Neural progenitor cell (in vitro differentiated cells): ENCODE measurements at regions not wholly inside any gene's neighbourhood (a gene's known extent, or its start where the extent isn't known, plus 50 kb on each side); places are given as distances from the start of the nearest gene placed in this dataset.

ENCODE experiments used
- DNase-seq: peaks from one replicate; pipeline ENCODE4 v3.0.0-alpha.2; 2016; ENCODE audit warnings: low spot score
- H2AFZ ChIP-seq: fragments of 200-600 bp; sonication (generic); replicated peaks from 2 replicates; pipeline ENCODE4 v1.6.1; 2016; ENCODE audit warnings: antibody characterized with exemption
- H3F3A ChIP-seq: fragments of 200-600 bp; sonication (generic); 2 replicates; pipeline ENCODE4 v1.6.1; 2016; ENCODE audit warnings: antibody characterized with exemption, low read depth
- H3K27ac ChIP-seq: fragments of 200-600 bp; sonication (generic); 2 replicates; pipeline ENCODE4 v1.5.1; 2016; ENCODE audit warnings: mild to moderate bottlenecking
- H3K27me3 ChIP-seq: fragments of 200-600 bp; sonication (generic); 2 replicates; pipeline ENCODE4 v1.6.1; 2016; ENCODE audit warnings: mild to moderate bottlenecking, moderate library complexity
- H3K36me3 ChIP-seq: fragments of 200-600 bp; sonication (generic); 2 replicates; pipeline ENCODE4 v1.5.1; 2016
- H3K4me1 ChIP-seq: fragments of 200-600 bp; sonication (generic); 2 replicates; pipeline ENCODE4 v1.6.1; 2016; ENCODE audit warnings: mixed run types
- H3K4me2 ChIP-seq: fragments of 200-600 bp; sonication (generic); 2 replicates; pipeline ENCODE4 v1.6.1; 2016
- H3K4me3 ChIP-seq: fragments of 200-600 bp; sonication (generic); 2 replicates; pipeline ENCODE4 v1.5.1; 2016
- H3K79me2 ChIP-seq: fragments of 200-600 bp; sonication (generic); 2 replicates; pipeline ENCODE4 v1.6.1; 2016; ENCODE audit warnings: low read depth
- H3K9ac ChIP-seq: fragments of 200-600 bp; sonication (generic); 2 replicates; pipeline ENCODE4 v1.6.1; 2016
- H3K9me3 ChIP-seq: fragments of 200-600 bp; sonication (generic); 2 replicates; pipeline ENCODE4 v1.5.1; 2016; ENCODE audit warnings: low read depth
- H4K20me1 ChIP-seq: fragments of 200-600 bp; sonication (generic); 2 replicates; pipeline ENCODE4 v1.6.1; 2016; ENCODE audit warnings: low read depth
- H3K27ac Mint-ChIP-seq: 3 replicates; pipeline ENCODE4 v1.8.0; 2021; ENCODE audit warnings: mixed read lengths
- H3K27me3 Mint-ChIP-seq: 2 replicates; pipeline ENCODE4 v1.8.0; 2022; ENCODE audit warnings: low read depth, mild to moderate bottlenecking, inconsistent platforms, moderate library complexity, mixed read lengths; ENCODE audit not compliant: insufficient read depth
- H3K36me3 Mint-ChIP-seq: 3 replicates; pipeline ENCODE4 v1.8.0; 2021; ENCODE audit warnings: mixed read lengths
- H3K4me1 Mint-ChIP-seq: 3 replicates; pipeline ENCODE4 v1.8.0; 2021; ENCODE audit warnings: mixed read lengths
- H3K4me3 Mint-ChIP-seq: 3 replicates; pipeline ENCODE4 v1.8.0; 2021; ENCODE audit warnings: mild to moderate bottlenecking, moderate library complexity, mixed read lengths
- H3K9me3 Mint-ChIP-seq: 3 replicates; pipeline ENCODE4 v1.8.0; 2020; ENCODE audit warnings: mixed read lengths
- EZH2 ChIP-seq: fragments of 200-600 bp; sonication (generic); IDR thresholded peaks from 2 replicates; pipeline ENCODE4 v1.6.1; 2017; ENCODE audit warnings: antibody characterized with exemption, mild to moderate bottlenecking, moderate library complexity
- EZH2phosphoT487 ChIP-seq: fragments of 200-600 bp; sonication (generic); IDR thresholded peaks from 2 replicates; pipeline ENCODE4 v1.6.1; 2017; ENCODE audit warnings: antibody characterized with exemption
- TF ChIP-seq, protein P1 (sequence below): fragments of 200-600 bp; sonication (generic); IDR thresholded peaks from 2 replicates; pipeline ENCODE4 v1.5.1; 2017; ENCODE audit warnings: antibody characterized with exemption, mild to moderate bottlenecking

- Histone ChIP-seq H3F3A (no peaks in the 10 kb centered on the region), H3K27ac (no peak overlapping the region), H4K20me1 (no peaks in the 10 kb centered on the region), H3K4me2 (no peak overlapping the region), H3K36me3 (no peaks in the 10 kb centered on the region), H3K9me3 (no peaks in the 10 kb centered on the region), H2AFZ (no peak overlapping the region), H3K79me2 (no peaks in the 10 kb centered on the region), H3K4me1 (no peaks in the 10 kb centered on the region), H3K4me3 (no peak overlapping the region), H3K9ac (no peak overlapping the region), H3K27me3 (no peaks in the 10 kb centered on the region)
- H3K4me3 Mint-ChIP-seq, result no peak overlapping the region
- TF ChIP-seq, protein P1, sequence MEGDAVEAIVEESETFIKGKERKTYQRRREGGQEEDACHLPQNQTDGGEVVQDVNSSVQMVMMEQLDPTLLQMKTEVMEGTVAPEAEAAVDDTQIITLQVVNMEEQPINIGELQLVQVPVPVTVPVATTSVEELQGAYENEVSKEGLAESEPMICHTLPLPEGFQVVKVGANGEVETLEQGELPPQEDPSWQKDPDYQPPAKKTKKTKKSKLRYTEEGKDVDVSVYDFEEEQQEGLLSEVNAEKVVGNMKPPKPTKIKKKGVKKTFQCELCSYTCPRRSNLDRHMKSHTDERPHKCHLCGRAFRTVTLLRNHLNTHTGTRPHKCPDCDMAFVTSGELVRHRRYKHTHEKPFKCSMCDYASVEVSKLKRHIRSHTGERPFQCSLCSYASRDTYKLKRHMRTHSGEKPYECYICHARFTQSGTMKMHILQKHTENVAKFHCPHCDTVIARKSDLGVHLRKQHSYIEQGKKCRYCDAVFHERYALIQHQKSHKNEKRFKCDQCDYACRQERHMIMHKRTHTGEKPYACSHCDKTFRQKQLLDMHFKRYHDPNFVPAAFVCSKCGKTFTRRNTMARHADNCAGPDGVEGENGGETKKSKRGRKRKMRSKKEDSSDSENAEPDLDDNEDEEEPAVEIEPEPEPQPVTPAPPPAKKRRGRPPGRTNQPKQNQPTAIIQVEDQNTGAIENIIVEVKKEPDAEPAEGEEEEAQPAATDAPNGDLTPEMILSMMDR, result no peak
- TF ChIP-seq EZH2 (no peak), EZH2phosphoT487 (no peak)
- H3K9me3 Mint-ChIP-seq, result no peaks in the 10 kb centered on the region
- H3K27me3 Mint-ChIP-seq, result no peaks in the 10 kb centered on the region
- H3K4me1 Mint-ChIP-seq, result no peaks in the 10 kb centered on the region
- H3K27ac Mint-ChIP-seq, result no peak overlapping the region
- no peaks in the 10 kb centered on the region for H3K36me3 Mint-ChIP-seq
- DNase-seq, result no peak
Measured at GRCh38 chr11:37721485-37721884, 1123.4 kb upstream of the RAG2 start.

DNA sequence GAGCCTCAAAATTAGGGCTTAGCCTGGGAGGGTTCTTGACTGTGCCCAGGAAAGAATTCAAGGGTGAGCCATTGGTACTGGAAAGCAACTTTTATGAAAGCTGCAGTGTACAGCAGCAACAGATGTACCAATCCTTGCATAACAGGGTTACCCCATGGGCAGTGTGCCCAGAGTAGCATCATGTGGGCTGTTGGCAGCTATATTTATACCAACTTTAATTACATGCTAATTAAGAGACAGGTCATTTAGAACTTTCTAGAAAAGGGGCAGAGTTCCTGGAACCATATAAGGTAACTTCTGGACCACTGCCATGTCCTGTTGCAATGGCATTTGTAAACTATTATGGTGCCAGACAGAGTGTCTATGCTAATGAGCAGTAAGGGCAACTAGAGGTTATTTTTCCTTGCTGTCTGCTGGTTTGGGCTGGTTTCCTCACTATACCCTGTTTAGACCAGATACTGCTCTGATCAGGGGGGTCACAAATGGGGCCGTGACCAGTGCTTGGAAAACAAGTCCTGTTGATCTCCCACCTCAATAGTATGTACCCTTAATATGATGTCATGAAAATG is 1120.5 kb upstream of the RAG2 start:
- Histone ChIP-seq H3K27ac (no peak overlapping the region), H3K4me2 (no peak overlapping the region), H3K79me2 (no peaks in the 10 kb centered on the region), H3K36me3 (no peaks in the 10 kb centered on the region), H3K27me3 (no peaks in the 10 kb centered on the region), H3K9me3 (no peaks in the 10 kb centered on the region), H2AFZ (no peak overlapping the region), H3K4me1 (no peaks in the 10 kb centered on the region), H3K9ac (no peak overlapping the region), H3F3A (no peaks in the 10 kb centered on the region), H3K4me3 (no peak overlapping the region), H4K20me1 (no peaks in the 10 kb centered on the region)
- H3K4me1 Mint-ChIP-seq, result no peaks in the 10 kb centered on the region
- no peaks in the 10 kb centered on the region for H3K9me3 Mint-ChIP-seq
- no peak overlapping the region for H3K27ac Mint-ChIP-seq
- no peak overlapping the region for H3K4me3 Mint-ChIP-seq
- H3K27me3 Mint-ChIP-seq, result no peaks in the 10 kb centered on the region
- no peak for DNase-seq
- no peaks in the 10 kb centered on the region for H3K36me3 Mint-ChIP-seq
- TF ChIP-seq, protein P1, result no peak
- TF ChIP-seq EZH2 (no peak), EZH2phosphoT487 (no peak)

GRCh38 chr11:37712251-37712650 is 1114.2 kb upstream of the RAG2 start:
- Mint-ChIP-seq H3K27me3 (no peaks in the 10 kb centered on the region), H3K9me3 (no peaks in the 10 kb centered on the region), H3K36me3 (no peaks in the 10 kb centered on the region), H3K4me1 (peaks cover 5% of the 10 kb centered on the region), H3K4me3 (no peak overlapping the region), H3K27ac (no peak overlapping the region)
- Histone ChIP-seq H3K79me2 (no peaks in the 10 kb centered on the region), H3K4me1 (no peaks in the 10 kb centered on the region), H3K27me3 (no peaks in the 10 kb centered on the region), H3K27ac (no peak overlapping the region), H2AFZ (peak overlapping the region; percentile 84), H3K9ac (no peak overlapping the region), H3K9me3 (no peaks in the 10 kb centered on the region), H4K20me1 (no peaks in the 10 kb centered on the region), H3F3A (no peaks in the 10 kb centered on the region), H3K4me3 (no peak overlapping the region), H3K4me2 (no peak overlapping the region), H3K36me3 (no peaks in the 10 kb centered on the region)
- no peak for TF ChIP-seq EZH2
- no peak for TF ChIP-seq EZH2phosphoT487
- TF ChIP-seq, protein P1, result peak; percentile 55
- peak; percentile 60 for DNase-seq
